H1 (cell line): ENCODE measurements at regions not wholly inside any gene's neighbourhood (a gene's known extent, or its start where the extent isn't known, plus 50 kb on each side); places are given as distances from the start of the nearest gene placed in this dataset.

Experiments used
- CTCF ChIA-PET: fragments of 300-600 bp; sonication (Branson Sonifier 250); formaldehyde crosslinking; loops from one replicate; lab custom pipeline; 2021; ENCODE audit not compliant: partially characterized antibody; lab: Charles Lee
- POLR2A ChIA-PET: fragments of 300-600 bp; sonication (Branson Sonifier 250); formaldehyde crosslinking; loops from one replicate; lab custom pipeline; 2021; ENCODE audit warnings: inconsistent platforms; ENCODE audit not compliant: partially characterized antibody; lab: Charles Lee
- DNase-seq, 2 experiments: peaks; one replicate each; pipeline versions ENCODE4 v3.0.0 to v3.0.0-alpha.2; 2010 to 2022; ENCODE audit warnings: low spot score in 2 of 2, low read depth in 1 of 2, mixed read lengths in 1 of 2
- FAIRE-seq: peaks from 2 replicates; lab custom pipeline; 2011; peaks lifted over from hg19 to GRCh38; lab: Jason Lieb, UNC
- H2AFZ ChIP-seq: 2 replicates; pipeline ENCODE4 v1.8.1; 2012; ENCODE audit warnings: low read length, inconsistent platforms
- H2AK5ac ChIP-seq: 2 replicates; pipeline ENCODE4 v1.6.1; 2013; ENCODE audit warnings: low read depth, low read length
- H2BK120ac ChIP-seq: replicated peaks from 2 replicates; pipeline ENCODE3; 2013; ENCODE audit warnings: low read depth, low read length, inconsistent platforms
- H2BK12ac ChIP-seq: 2 replicates; pipeline ENCODE4 v1.6.1; 2013; ENCODE audit warnings: low read depth, low read length
- H2BK15ac ChIP-seq: 2 replicates; pipeline ENCODE4 v1.6.1; 2013; ENCODE audit warnings: low read length
- H2BK20ac ChIP-seq: 2 replicates; pipeline ENCODE4 v1.6.1; 2013; ENCODE audit warnings: low read length
- H2BK5ac ChIP-seq: 2 replicates; pipeline ENCODE4 v1.6.1; 2013; ENCODE audit warnings: low read depth, low read length
- H3K14ac ChIP-seq: 2 replicates; pipeline ENCODE4 v1.6.1; 2013; ENCODE audit warnings: inconsistent platforms; ENCODE audit not compliant: insufficient read length
- H3K18ac ChIP-seq: 2 replicates; pipeline ENCODE4 v1.6.1; 2013; ENCODE audit warnings: low read length; ENCODE audit errors: extremely low read depth
- H3K23ac ChIP-seq: 2 replicates; pipeline ENCODE4 v1.6.1; 2013; ENCODE audit warnings: inconsistent platforms; ENCODE audit not compliant: insufficient read length
- H3K23me2 ChIP-seq: 2 replicates; pipeline ENCODE4 v1.6.1; 2013; ENCODE audit warnings: low read depth, low read length
- H3K27ac ChIP-seq: 2 replicates; pipeline ENCODE4 v1.6.1; 2011; ENCODE audit warnings: low read depth, low read length, inconsistent platforms
- H3K27me3 ChIP-seq, 4 experiments: replicated peaks in 1 of 4; 1 replicate in 1 of 4; 2 replicates in 3 of 4; pipeline versions ENCODE4 v1.6.1 to v1.8.1; 2011 to 2013; ENCODE audit warnings: low read length in 3 of 4, mild to moderate bottlenecking in 3 of 4, inconsistent platforms in 2 of 4, mixed read lengths in 2 of 4, moderate library complexity in 1 of 4; ENCODE audit not compliant: control insufficient read depth in 3 of 4, insufficient read depth in 3 of 4; ENCODE audit errors: extremely low read depth in 1 of 4
- H3K36me3 ChIP-seq, 4 experiments: 2 replicates each; pipeline versions ENCODE4 v1.6.1 to v1.8.1; 2011 to 2013; ENCODE audit warnings: mild to moderate bottlenecking in 4 of 4, low read length in 3 of 4, moderate library complexity in 2 of 4, control low read depth in 1 of 4, inconsistent platforms in 1 of 4; ENCODE audit not compliant: insufficient read depth in 4 of 4, control insufficient read depth in 2 of 4
- H3K4ac ChIP-seq: replicated peaks from 2 replicates; pipeline ENCODE3; 2013; ENCODE audit warnings: low read length, low read depth, mixed read lengths, inconsistent platforms; ENCODE audit not compliant: insufficient read length
- H3K4me1 ChIP-seq, 4 experiments: replicated peaks in 1 of 4; 1 replicate in 1 of 4; 2 replicates in 3 of 4; pipeline versions ENCODE4 v1.6.1 to v1.8.1; 2011 to 2013; ENCODE audit warnings: low read length in 3 of 4, inconsistent platforms in 2 of 4, mixed read lengths in 1 of 4; ENCODE audit not compliant: insufficient read depth in 4 of 4, control insufficient read depth in 3 of 4
- H3K4me2 ChIP-seq, 2 experiments: 2 replicates each; pipeline versions ENCODE4 v1.6.1 to v1.8.1; 2011 to 2013; ENCODE audit warnings: low read depth in 2 of 2, low read length in 2 of 2, control low read depth in 1 of 2, inconsistent platforms in 1 of 2, mild to moderate bottlenecking in 1 of 2; ENCODE audit not compliant: insufficient read depth in 1 of 2
- H3K4me3 ChIP-seq, 4 experiments: fragments of 200-600, 300-600 bp in 1 of 4; sonication (generic), shearing (Covaris generic), sonication (Bioruptor Twin) in 1 of 4; 2 replicates each; pipeline versions ENCODE4 v1.5.1 to v1.8.1; 2011 to 2016; ENCODE audit warnings: low read length in 4 of 4, low read depth in 3 of 4, control low read depth in 2 of 4, inconsistent platforms in 2 of 4, mild to moderate bottlenecking in 2 of 4, mixed read lengths in 1 of 4, moderate library complexity in 1 of 4; ENCODE audit not compliant: insufficient read depth in 2 of 4; ENCODE audit errors: extremely low read depth in 1 of 4
- H3K56ac ChIP-seq: replicated peaks from 2 replicates; pipeline ENCODE3; 2013; ENCODE audit warnings: low read depth, mild to moderate bottlenecking, mixed read lengths, low read length, inconsistent platforms; ENCODE audit not compliant: insufficient read length
- H3K79me1 ChIP-seq: 2 replicates; pipeline ENCODE4 v1.6.1; 2013; ENCODE audit warnings: low read depth, low read length, control low read depth
- H3K79me2 ChIP-seq, 2 experiments: 2 replicates each; pipeline versions ENCODE4 v1.6.1 to v1.8.1; 2012 to 2013; ENCODE audit warnings: low read length in 2 of 2, mild to moderate bottlenecking in 2 of 2, inconsistent platforms in 1 of 2; ENCODE audit not compliant: insufficient read depth in 2 of 2, control insufficient read depth in 1 of 2
- H3K9ac ChIP-seq, 4 experiments: replicated peaks in 1 of 4; 1 replicate in 1 of 4; 2 replicates in 3 of 4; pipeline versions ENCODE4 v1.6.1 to v1.8.1; 2011 to 2013; ENCODE audit warnings: low read depth in 3 of 4, low read length in 3 of 4, control low read depth in 2 of 4, mild to moderate bottlenecking in 2 of 4, moderate library complexity in 2 of 4, inconsistent platforms in 1 of 4; ENCODE audit errors: extremely low read depth in 1 of 4
- H3K9me3 ChIP-seq, 2 experiments: 2 replicates each; pipeline versions ENCODE4 v1.6.1 to v1.8.1; 2012 to 2013; ENCODE audit warnings: mild to moderate bottlenecking in 2 of 2, moderate library complexity in 2 of 2, control low read depth in 1 of 2, inconsistent platforms in 1 of 2, low read depth in 1 of 2, low read length in 1 of 2, mixed read lengths in 1 of 2; ENCODE audit not compliant: insufficient read depth in 2 of 2
- H4K20me1 ChIP-seq, 2 experiments: replicated peaks in 1 of 2; 2 replicates each; pipeline versions ENCODE3 to v1.8.1; 2011 to 2013; ENCODE audit warnings: inconsistent platforms in 2 of 2, low read length in 2 of 2, mild to moderate bottlenecking in 1 of 2; ENCODE audit not compliant: insufficient read depth in 2 of 2, control insufficient read depth in 1 of 2
- H4K5ac ChIP-seq: 2 replicates; pipeline ENCODE4 v1.6.1; 2013; ENCODE audit warnings: low read length, low read depth, mixed read lengths, inconsistent platforms; ENCODE audit not compliant: insufficient read length
- H4K8ac ChIP-seq: 2 replicates; pipeline ENCODE4 v1.8.0; 2013; ENCODE audit warnings: mild to moderate bottlenecking, moderate library complexity, low read length, inconsistent platforms; ENCODE audit not compliant: insufficient read depth; ENCODE audit errors: extremely low read depth
- H4K91ac ChIP-seq: replicated peaks from 2 replicates; pipeline ENCODE3; 2013; ENCODE audit warnings: low read length, mixed read lengths, inconsistent platforms; ENCODE audit not compliant: insufficient read length
- CBX8 ChIP-seq: fragments of 300-800, 300-1000 bp; sonication (generic); IDR thresholded peaks from 2 replicates; pipeline ENCODE4 v1.7.1; 2016; ENCODE audit warnings: low read depth, low read length, borderline replicate concordance
- CHD1 ChIP-seq: IDR thresholded peaks from 2 replicates; pipeline ENCODE4 v1.6.1; 2012; ENCODE audit warnings: low read depth, low read length, improper control_type of control experiment
- FOSL1 ChIP-seq: IDR thresholded peaks from 2 replicates; pipeline ENCODE4 v1.6.1; 2011; ENCODE audit warnings: mild to moderate bottlenecking, low read depth, low read length, moderate library complexity; ENCODE audit not compliant: insufficient read depth
- GTF2F1 ChIP-seq: IDR thresholded peaks from 2 replicates; pipeline ENCODE4 v1.6.1; 2012; ENCODE audit warnings: low read depth, low read length, improper control_type of control experiment, borderline replicate concordance
- KDM4A ChIP-seq: IDR thresholded peaks from one replicate; pipeline ENCODE4 v1.7.1; 2012; ENCODE audit warnings: low read depth, mild to moderate bottlenecking, moderate library complexity, low read length, inconsistent platforms; ENCODE audit not compliant: severe bottlenecking
- RBBP5 ChIP-seq: IDR thresholded peaks from 2 replicates; pipeline ENCODE4 v1.7.1; 2012; ENCODE audit warnings: low read depth, mild to moderate bottlenecking, inconsistent platforms, low read length, moderate library complexity, borderline replicate concordance
- SAP30 ChIP-seq: fragments of 300-600 bp; sonication (generic); IDR thresholded peaks from 2 replicates; pipeline ENCODE4 v1.7.1; 2012; ENCODE audit warnings: low read length, moderate library complexity, mild to moderate bottlenecking, inconsistent platforms; ENCODE audit not compliant: insufficient read depth, insufficient replicate concordance
- TEAD4 ChIP-seq: IDR thresholded peaks from 2 replicates; pipeline ENCODE4 v1.6.1; 2012; ENCODE audit warnings: low read depth, low read length, inconsistent platforms, mixed read lengths
- WGBS, 2 experiments: shearing (Covaris generic) in 1 of 2; methylation state at CpG; one replicate each; pipeline versions ENCODE4 v1.1.6 to v1.1.7; 2013 to 2015; ENCODE audit warnings: low lambda C conversion rate in 2 of 2, mixed read lengths in 2 of 2, inconsistent platforms in 1 of 2, low coverage in 1 of 2, missing lambda C conversion rate in 1 of 2; ENCODE audit not compliant: insufficient replicate concordance in 2 of 2, insufficient coverage in 1 of 2, insufficient read length in 1 of 2; ENCODE audit errors: extremely low coverage in 1 of 2, missing lambda C conversion rate in 1 of 2; 5-methylcytosine and 5-hydroxymethylcytosine counted together
- TF ChIP-seq, protein P1 (sequence below): IDR thresholded peaks from 2 replicates; pipeline ENCODE4 v1.6.1; 2012; ENCODE audit warnings: inconsistent platforms

DNA sequence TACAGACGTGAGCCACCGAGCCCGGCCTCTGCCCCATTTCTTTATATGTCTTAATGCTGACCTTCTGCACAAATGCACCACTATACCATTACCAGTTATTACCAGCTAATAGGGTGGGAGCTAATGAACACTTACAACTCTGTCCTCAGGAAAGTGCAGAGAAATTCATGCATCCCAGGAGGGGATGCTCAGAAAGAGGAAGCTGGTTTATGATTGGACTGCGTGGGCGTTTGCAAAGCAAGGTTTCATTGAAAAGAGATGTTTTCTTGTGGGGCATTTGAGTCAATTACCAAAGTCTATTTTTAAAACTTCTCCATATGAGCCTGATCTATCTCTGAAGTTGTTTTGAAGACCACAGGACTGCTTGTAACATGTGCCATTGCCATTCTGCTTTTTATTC lies 417.7 kb upstream of the CELF2 start:
- H2BK12ac ChIP-seq: no peak overlapping the region
- H4K8ac ChIP-seq: no peak overlapping the region
- no peak overlapping the region for H3K18ac ChIP-seq
- H3K23ac ChIP-seq: no peak overlapping the region
- no peaks in the 10 kb centered on the region for H3K4me1 ChIP-seq
- no peak overlapping the region for H3K4ac ChIP-seq
- H3K27me3 ChIP-seq: no peaks in the 10 kb centered on the region
- DNase-seq: no peak
- no peak overlapping the region for H2AFZ ChIP-seq
- POLR2A ChIA-PET: no interaction called here
- H3K4me3 ChIP-seq: no peak overlapping the region
- H4K20me1 ChIP-seq: no peaks in the 10 kb centered on the region
- no peak overlapping the region for H3K14ac ChIP-seq
- H2BK20ac ChIP-seq: no peak overlapping the region
- H3K36me3 ChIP-seq: no peaks in the 10 kb centered on the region
- no peak overlapping the region for H2BK15ac ChIP-seq
- H3K79me2 ChIP-seq: no peaks in the 10 kb centered on the region
- no peak for TF ChIP-seq GTF2F1
- TF ChIP-seq CBX8: no peak
- TF ChIP-seq TEAD4: no peak
- TF ChIP-seq, protein P1, sequence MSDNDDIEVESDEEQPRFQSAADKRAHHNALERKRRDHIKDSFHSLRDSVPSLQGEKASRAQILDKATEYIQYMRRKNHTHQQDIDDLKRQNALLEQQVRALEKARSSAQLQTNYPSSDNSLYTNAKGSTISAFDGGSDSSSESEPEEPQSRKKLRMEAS: no peak
- TF ChIP-seq SAP30: no peak
- TF ChIP-seq FOSL1: no peak
- TF ChIP-seq RBBP5: no peak
- TF ChIP-seq CHD1: no peak
- no peak for TF ChIP-seq KDM4A
- TF ChIP-seq, all 59 proteins: peak for 0
- Histone ChIP-seq H2BK120ac (no peak overlapping the region), H3K79me1 (no peaks in the 10 kb centered on the region), H3K9ac (no peak overlapping the region), H3K27ac (no peak overlapping the region), H2BK5ac (no peak overlapping the region), H3K56ac (no peak overlapping the region), H4K91ac (no peak overlapping the region), H3K9me3 (no peaks in the 10 kb centered on the region), H2AK5ac (no peak overlapping the region), H3K4me2 (no peak overlapping the region), H4K5ac (no peak overlapping the region), H3K23me2 (no peaks in the 10 kb centered on the region)
- no peak for FAIRE-seq
- CTCF ChIA-PET: no interaction called here
- WGBS, 2 experiments: 95% methylated on average over 5 of the region's 5 CpGs; no CpG with 5 or more reads in 1 of the 2 experiments
